Body of pancreas (tissue), 4 donors: ENCODE measurements at regions not wholly inside any gene's neighbourhood (a gene's known extent, or its start where the extent isn't known, plus 50 kb on each side); places are given as distances from the start of the nearest gene placed in this dataset.

Source experiments
- ATAC-seq: fragments of 150-250 bp; one replicate; pipeline ENCODE4 v1.9.1; 2016
- DNase-seq, 4 donors: peaks; one replicate each; pipeline ENCODE4 v3.0.0-alpha.2; 2019
- H3K27ac ChIP-seq, 4 donors: fragments of 200-600 bp; sonication (generic); 1 replicate in 3 of 4; 2 replicates in 1 of 4; pipeline versions ENCODE4 v1.5.1 to v1.6.1; 2016 to 2019; ENCODE audit warnings: mild to moderate bottlenecking in 1 of 4, mixed read lengths in 1 of 4, moderate library complexity in 1 of 4
- H3K27me3 ChIP-seq, 2 donors: fragments of 200-600 bp; sonication (generic); one replicate each; pipeline ENCODE4 v1.6.0; 2016; ENCODE audit warnings: mild to moderate bottlenecking in 1 of 2
- H3K36me3 ChIP-seq, 2 donors: fragments of 200-600 bp; sonication (generic); replicated peaks in 1 of 2; 2 replicates each; pipeline ENCODE4 v1.5.1; 2016; ENCODE audit warnings: low read depth in 2 of 2; ENCODE audit not compliant: insufficient read depth in 1 of 2
- H3K4me1 ChIP-seq: fragments of 200-600 bp; sonication (generic); one replicate; pipeline ENCODE4 v1.6.0; 2016
- H3K4me3 ChIP-seq, 2 donors: fragments of 200-600 bp; sonication (generic); 1 replicate in 1 of 2; 2 replicates in 1 of 2; pipeline ENCODE4 v1.5.1; 2016 to 2019
- H3K9me3 ChIP-seq, 3 donors: fragments of 200-600 bp; sonication (generic); 1 replicate in 2 of 3; 2 replicates in 1 of 3; pipeline ENCODE4 v1.5.1; 2016
- CTCF ChIP-seq, 7 experiments: fragments of 450-650 bp in 4 of 7; fragments of 200-600 bp in 3 of 7; sonication (generic) in 3 of 7; IDR thresholded peaks; one replicate each; pipeline ENCODE4 v1.5.1; 2016 to 2019; ENCODE audit warnings: antibody characterized with exemption in 7 of 7
- POLR2A ChIP-seq, 3 donors: fragments of 450-650 bp; IDR thresholded peaks; one replicate each; pipeline ENCODE4 v1.6.1; 2016; ENCODE audit warnings: antibody characterized with exemption in 3 of 3, mild to moderate bottlenecking in 2 of 3
- WGBS, 2 donors: methylation state at CpG; one replicate each; pipeline ENCODE4 v1.1.5; 2017; 5-methylcytosine and 5-hydroxymethylcytosine counted together
- intact Hi-C: fragments of 100-400 bp; cut with DNase I; formaldehyde crosslinking; loops from one replicate; pipeline ENCODE4 v1.15.1; 2023

DNA sequence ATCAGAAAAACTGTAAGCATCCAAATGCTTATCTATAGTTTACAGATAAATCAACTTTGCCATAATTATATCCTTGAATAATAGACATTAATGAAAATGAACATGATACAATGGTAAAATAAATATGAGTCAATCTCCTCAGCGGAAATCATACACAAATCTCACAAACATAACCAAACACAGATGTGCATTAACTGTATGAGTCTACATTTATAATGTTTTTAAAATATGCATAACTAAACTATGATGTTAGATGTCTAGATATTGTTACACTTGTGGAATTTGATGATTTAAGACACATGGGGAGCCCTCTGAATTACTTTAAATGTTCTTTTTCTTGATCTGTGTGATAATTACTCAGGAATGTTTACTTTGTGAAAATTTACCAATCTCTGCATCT lies 951.2 kb downstream of the TECRL start:
- ATAC-seq (no peak), DNase-seq (no peak)
- H3K36me3 ChIP-seq, result no peaks in the 10 kb centered on the region
- no peaks in the 10 kb centered on the region for H3K4me1 ChIP-seq
- 44 to 52% methylated on average over 1 of the region's 1 CpG for WGBS, 2 donors
- H3K9me3 ChIP-seq, result no peaks in the 10 kb centered on the region
- H3K4me3 ChIP-seq, result no peak overlapping the region
- H3K27me3 ChIP-seq, result no peaks in the 10 kb centered on the region
- intact Hi-C loops, result no loop called here
- no peak overlapping the region for H3K27ac ChIP-seq
- TF ChIP-seq CTCF (IDR thresholded peaks at IDR 0.05) (no peak), POLR2A (IDR thresholded peaks at IDR 0.05) (no peak)

DNA sequence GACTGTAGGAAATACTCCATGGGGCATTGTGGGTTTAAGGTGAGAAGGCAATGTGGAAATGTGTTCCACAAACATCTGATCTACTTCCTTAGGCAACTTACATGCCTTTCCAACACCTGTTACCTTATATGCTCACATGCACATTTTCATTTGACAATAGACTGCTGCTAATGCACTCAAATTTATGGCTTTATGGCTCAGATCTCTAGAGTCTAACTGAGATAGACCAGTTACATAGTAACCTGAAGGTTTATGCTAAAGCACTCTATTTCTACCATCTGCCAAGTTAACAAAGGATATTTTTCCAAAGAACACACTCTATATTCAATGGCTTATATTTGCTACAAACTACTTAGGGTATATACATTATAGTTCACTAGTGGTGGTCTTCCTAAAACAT lies 969.0 kb downstream of the TECRL start:
- TF ChIP-seq CTCF (IDR thresholded peaks at IDR 0.05), result no peak
- no peak for TF ChIP-seq POLR2A (IDR thresholded peaks at IDR 0.05)
- DNase-seq, result no peak
- Histone ChIP-seq H3K27me3 (no peaks in the 10 kb centered on the region), H3K9me3 (no peaks in the 10 kb centered on the region), H3K4me3 (no peak overlapping the region), H3K36me3 (no peaks in the 10 kb centered on the region), H3K4me1 (no peaks in the 10 kb centered on the region), H3K27ac (no peak overlapping the region)
- intact Hi-C loops, result no loop called here
- no peak for ATAC-seq

DNA sequence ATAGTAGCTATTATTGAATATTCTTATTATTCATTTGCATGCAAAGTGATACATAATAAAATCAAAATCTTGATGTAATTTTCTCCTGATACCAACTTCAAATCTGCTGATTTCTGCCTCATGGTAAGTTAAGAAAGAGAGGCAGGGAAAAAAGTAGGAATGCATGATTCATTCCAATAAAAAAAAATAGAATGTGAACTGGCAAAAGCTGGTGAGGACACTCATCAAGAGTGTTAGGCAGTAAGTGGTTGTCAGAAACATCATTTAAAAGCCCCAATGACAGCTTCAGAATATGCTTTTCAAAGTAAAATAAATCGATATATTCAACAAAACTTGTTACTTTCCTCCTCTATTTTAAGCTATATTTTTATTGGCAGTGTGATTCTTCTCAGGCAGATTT lies 979.1 kb downstream of the TECRL start:
- Histone ChIP-seq H3K36me3 (no peaks in the 10 kb centered on the region), H3K4me1 (no peaks in the 10 kb centered on the region), H3K27ac (no peak overlapping the region), H3K9me3 (no peaks in the 10 kb centered on the region), H3K4me3 (no peak overlapping the region), H3K27me3 (no peaks in the 10 kb centered on the region)
- intact Hi-C loops, result no loop called here
- ATAC-seq, result no peak
- DNase-seq, result no peak
- TF ChIP-seq CTCF (IDR thresholded peaks at IDR 0.05) (no peak), POLR2A (IDR thresholded peaks at IDR 0.05) (no peak)
- 36 to 41% methylated on average over 1 of the region's 1 CpG for WGBS, 2 donors

- Histone ChIP-seq H3K36me3 (no peaks in the 10 kb centered on the region), H3K27ac (no peak overlapping the region), H3K4me1 (no peaks in the 10 kb centered on the region), H3K9me3 (peaks cover 0 to 9% (median 0%) of the 10 kb centered on the region in 3 donors), H3K4me3 (no peak overlapping the region), H3K27me3 (no peaks in the 10 kb centered on the region)
- no peak for ATAC-seq
- TF ChIP-seq CTCF (IDR thresholded peaks at IDR 0.05), result no peak
- TF ChIP-seq POLR2A (IDR thresholded peaks at IDR 0.05), result no peak
- DNase-seq, result no peak
- intact Hi-C loops, result no loop called here
- 42 to 60% methylated on average over 4 of the region's 4 CpGs for WGBS, 2 donors
These were observed 1013.0 kb downstream of the TECRL start for GRCh38 chr4:63396269-63396668.

DNA sequence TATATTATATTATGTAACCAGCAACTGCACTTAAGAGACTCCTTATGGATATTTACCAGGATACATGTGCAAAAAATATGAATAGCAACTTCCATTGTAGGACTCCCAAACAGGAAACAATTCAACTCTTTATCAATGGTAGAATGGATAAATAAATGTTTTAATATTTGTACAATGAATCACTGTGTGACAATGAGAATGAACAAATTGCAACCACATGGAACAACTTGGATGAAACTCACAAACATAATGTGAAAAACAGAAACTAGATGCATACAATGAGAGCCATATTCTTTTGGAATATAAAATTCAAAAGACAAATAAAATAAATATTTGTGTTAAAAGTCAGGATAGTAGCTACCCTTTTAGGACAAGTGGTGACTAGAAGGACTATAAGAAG lies 1015.7 kb downstream of the TECRL start:
- no peak for TF ChIP-seq POLR2A (IDR thresholded peaks at IDR 0.05)
- no peak for TF ChIP-seq CTCF (IDR thresholded peaks at IDR 0.05)
- DNase-seq (no peak), ATAC-seq (no peak)
- H3K4me3 ChIP-seq, result no peak overlapping the region
- H3K27me3 ChIP-seq, result no peaks in the 10 kb centered on the region
- no peak overlapping the region for H3K27ac ChIP-seq
- no peaks in the 10 kb centered on the region for H3K36me3 ChIP-seq
- no peaks in the 10 kb centered on the region for H3K4me1 ChIP-seq
- intact Hi-C loops, result no loop called here
- H3K9me3 ChIP-seq, result peaks cover 0 to 9% (median 0%) of the 10 kb centered on the region in 3 donors
